ENCODE measurements at regions not wholly inside any gene's neighbourhood (a gene's known extent, or its start where the extent isn't known, plus 50 kb on each side); places are given as distances from the start of the nearest gene placed in this dataset.

DNA sequence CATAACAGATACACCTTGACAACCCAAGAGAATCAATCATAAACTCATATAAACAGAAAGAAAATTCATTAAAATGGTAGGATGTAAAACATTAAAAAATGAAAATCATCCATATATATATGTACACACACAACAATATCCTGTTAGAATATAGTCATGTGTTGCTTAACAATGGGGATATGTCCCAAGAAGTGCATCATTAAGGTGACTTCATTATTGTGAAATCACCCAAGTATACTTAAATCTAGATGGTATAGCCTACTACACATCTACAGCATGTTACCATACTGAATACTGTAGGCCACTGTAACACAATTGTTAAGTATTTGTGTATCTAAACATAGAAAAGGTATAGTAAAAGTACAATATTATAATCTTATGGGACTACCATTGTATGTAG lies 115.8 kb upstream of the TMEM168 start:
- no peak overlapping the region for H4K91ac ChIP-seq (ENCODE audit: insufficient read length, low read depth, low read length)
- no peak for DNase-seq
- Mint-ChIP-seq H3K4me1 (peaks cover 11 to 14% of the 10 kb centered on the region in 2 experiments), H3K27me3 (ENCODE audit: low read depth) (no peaks in the 10 kb centered on the region), H3K4me3 (no peak overlapping the region), H3K36me3 (ENCODE audit: insufficient read depth in 1 of 3, low read depth in 3 of 3) (peaks cover 9 to 34% (median 18%) of the 10 kb centered on the region in 3 experiments), H3K9me3 (peaks cover 6 to 21% of the 10 kb centered on the region in 2 experiments; a peak in 4 of 5 replicates), H3K27ac (no peak overlapping the region)
- H2BK12ac ChIP-seq (ENCODE audit: insufficient read length, low read depth, low read length) = no peak overlapping the region
- no peak overlapping the region for H2BK20ac ChIP-seq (ENCODE audit: low read depth, low read length, poor library complexity, severe bottlenecking)
- no peaks in the 10 kb centered on the region for H3K27me3 ChIP-seq (ENCODE audit: insufficient read depth, low read length)
- TF ChIP-seq, protein P1, sequence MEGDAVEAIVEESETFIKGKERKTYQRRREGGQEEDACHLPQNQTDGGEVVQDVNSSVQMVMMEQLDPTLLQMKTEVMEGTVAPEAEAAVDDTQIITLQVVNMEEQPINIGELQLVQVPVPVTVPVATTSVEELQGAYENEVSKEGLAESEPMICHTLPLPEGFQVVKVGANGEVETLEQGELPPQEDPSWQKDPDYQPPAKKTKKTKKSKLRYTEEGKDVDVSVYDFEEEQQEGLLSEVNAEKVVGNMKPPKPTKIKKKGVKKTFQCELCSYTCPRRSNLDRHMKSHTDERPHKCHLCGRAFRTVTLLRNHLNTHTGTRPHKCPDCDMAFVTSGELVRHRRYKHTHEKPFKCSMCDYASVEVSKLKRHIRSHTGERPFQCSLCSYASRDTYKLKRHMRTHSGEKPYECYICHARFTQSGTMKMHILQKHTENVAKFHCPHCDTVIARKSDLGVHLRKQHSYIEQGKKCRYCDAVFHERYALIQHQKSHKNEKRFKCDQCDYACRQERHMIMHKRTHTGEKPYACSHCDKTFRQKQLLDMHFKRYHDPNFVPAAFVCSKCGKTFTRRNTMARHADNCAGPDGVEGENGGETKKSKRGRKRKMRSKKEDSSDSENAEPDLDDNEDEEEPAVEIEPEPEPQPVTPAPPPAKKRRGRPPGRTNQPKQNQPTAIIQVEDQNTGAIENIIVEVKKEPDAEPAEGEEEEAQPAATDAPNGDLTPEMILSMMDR (conservative IDR thresholded peaks at IDR 0.05) = no peak
- H2AK5ac ChIP-seq (ENCODE audit: insufficient read length, low read length) = no peak overlapping the region
- no peaks in the 10 kb centered on the region for H4K20me1 ChIP-seq (ENCODE audit: control insufficient read depth, insufficient read depth, insufficient read length)
- H2AFZ ChIP-seq (ENCODE audit: low read length) = no peak overlapping the region
- H3K9ac ChIP-seq (ENCODE audit: extremely low read depth, insufficient read length, low read length) = no peak overlapping the region
- no peaks in the 10 kb centered on the region for H3K4me1 ChIP-seq (ENCODE audit: insufficient read depth, low read length)
- H3T11ph ChIP-seq (ENCODE audit: low read length) = no peak overlapping the region
- H3K56ac ChIP-seq (ENCODE audit: insufficient read length, low read depth, low read length) = no peak overlapping the region
- H3K4ac ChIP-seq (ENCODE audit: low read depth, low read length) = no peak overlapping the region
- H4K8ac ChIP-seq (replicated peaks; ENCODE audit: insufficient read length, low read depth, low read length) = no peak overlapping the region
- no peak overlapping the region for H2BK5ac ChIP-seq (ENCODE audit: insufficient read length, low read length)
- H3K9me3 ChIP-seq (ENCODE audit: control insufficient read depth, low read depth, low read length) = no peaks in the 10 kb centered on the region
- no peak overlapping the region for H3K4me2 ChIP-seq (ENCODE audit: insufficient read depth, insufficient read length, low read length)
- no peaks in the 10 kb centered on the region for H3K23me2 ChIP-seq (ENCODE audit: insufficient read length, low read depth, low read length, poor library complexity, severe bottlenecking)
- no peak overlapping the region for H3K23ac ChIP-seq (ENCODE audit: insufficient read length, low read depth, low read length)
- no peak overlapping the region for H4K5ac ChIP-seq (ENCODE audit: insufficient read length, low read depth, low read length)
- no peak overlapping the region for H3K27ac ChIP-seq (ENCODE audit: insufficient read length, low read depth, low read length)
- no peak overlapping the region for H2BK120ac ChIP-seq (ENCODE audit: low read depth, low read length, poor library complexity, severe bottlenecking)
- H2BK15ac ChIP-seq (ENCODE audit: low read depth, low read length) = no peak overlapping the region
- H3K79me1 ChIP-seq (ENCODE audit: insufficient read depth, low read depth, low read length, poor library complexity, severe bottlenecking) = no peaks in the 10 kb centered on the region
- no peaks in the 10 kb centered on the region for H3K79me2 ChIP-seq (ENCODE audit: insufficient read depth, low read length)
- H3K14ac ChIP-seq (ENCODE audit: insufficient read depth, low read length) = no peak overlapping the region
- H3K18ac ChIP-seq (ENCODE audit: insufficient read length, low read depth, low read length) = no peak overlapping the region
